IPS DF 6.9 (cell line): ENCODE measurements at regions not wholly inside any gene's neighbourhood (a gene's known extent, or its start where the extent isn't known, plus 50 kb on each side); places are given as distances from the start of the nearest gene placed in this dataset.
"Not testable (repeated sequence)": the region's sequence is repeated elsewhere in the genome, so short reads cannot be mapped to it uniquely, and the experiment has no call there.

Experiments
- DNase-seq: peaks from one replicate; pipeline ENCODE4 v3.0.0-alpha.2; 2013; ENCODE audit warnings: low read depth, low spot score
- H3K27ac ChIP-seq: one replicate; pipeline ENCODE4 v1.5.1; 2013; ENCODE audit warnings: low read length, control low read depth
- H3K27me3 ChIP-seq: 2 replicates; pipeline ENCODE4 v1.6.1; 2013; ENCODE audit warnings: mild to moderate bottlenecking, low read length; ENCODE audit not compliant: control insufficient read depth, insufficient read depth
- H3K36me3 ChIP-seq: 2 replicates; pipeline ENCODE4 v1.6.1; 2013; ENCODE audit warnings: low read length; ENCODE audit not compliant: control insufficient read depth, insufficient read depth
- H3K4me1 ChIP-seq: 2 replicates; pipeline ENCODE4 v1.6.1; 2013; ENCODE audit warnings: low read length; ENCODE audit not compliant: control insufficient read depth, insufficient read depth
- H3K4me3 ChIP-seq: 2 replicates; pipeline ENCODE4 v1.5.1; 2013; ENCODE audit warnings: mild to moderate bottlenecking, low read length
- H3K9me3 ChIP-seq: 2 replicates; pipeline ENCODE4 v1.6.1; 2013; ENCODE audit warnings: low read length, inconsistent platforms; ENCODE audit not compliant: control insufficient read depth, insufficient read depth
- WGBS: extraction: QIAGEN DNeasy Blood & Tissue Kit; methylation state at CpG from one replicate; pipeline ENCODE4 v1.1.7; 2013; ENCODE audit warnings: mixed read lengths, missing lambda C conversion rate; ENCODE audit not compliant: insufficient read length, insufficient coverage; 5-methylcytosine and 5-hydroxymethylcytosine counted together

DNA sequence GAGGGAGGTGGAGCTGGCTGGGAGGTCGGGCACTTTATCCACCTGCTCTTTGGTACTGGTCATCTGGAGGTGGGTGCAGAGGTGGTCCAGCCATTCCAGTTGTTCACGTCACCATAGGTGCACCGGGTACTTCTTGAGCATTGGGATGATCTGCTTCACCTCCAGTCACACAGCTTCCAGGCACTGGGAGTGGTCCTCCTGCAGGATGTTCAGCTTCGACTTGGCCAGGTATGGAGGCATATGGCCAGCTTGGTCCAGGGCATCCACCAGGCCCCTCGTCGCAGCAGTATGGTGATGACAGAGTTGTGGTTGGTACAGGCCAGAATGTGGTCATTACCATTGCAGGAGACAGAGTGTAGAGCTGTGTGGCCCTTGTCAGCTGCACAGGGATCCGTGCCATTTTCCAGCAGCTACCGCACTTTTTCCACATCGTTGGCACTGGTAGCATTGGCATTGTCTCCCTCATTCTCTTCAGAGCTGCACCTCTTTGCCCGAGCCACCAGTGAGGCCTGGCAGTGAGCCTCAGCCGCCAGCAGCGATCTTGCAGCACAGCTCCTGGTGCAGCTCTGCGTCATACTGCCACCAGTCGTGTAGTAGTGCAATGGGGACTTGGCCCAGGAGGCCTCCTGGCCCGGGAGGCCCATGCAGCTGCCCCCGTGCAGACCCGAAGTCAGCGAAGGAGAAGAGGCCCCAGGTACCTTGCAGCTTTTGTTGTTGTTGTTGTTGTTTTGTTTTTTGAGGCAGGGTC is 150.9 kb downstream of the ZNF22 start:
- H3K27me3 ChIP-seq: no peaks in the 10 kb centered on the region
- DNase-seq: no peak
- no peaks in the 10 kb centered on the region for H3K9me3 ChIP-seq
- no peak overlapping the region for H3K27ac ChIP-seq
- H3K4me3 ChIP-seq: no peak overlapping the region
- WGBS: no CpG with 5 or more reads among the region's 18 CpGs
- H3K36me3 ChIP-seq: no peaks in the 10 kb centered on the region
- H3K4me1 ChIP-seq: no peaks in the 10 kb centered on the region

DNA sequence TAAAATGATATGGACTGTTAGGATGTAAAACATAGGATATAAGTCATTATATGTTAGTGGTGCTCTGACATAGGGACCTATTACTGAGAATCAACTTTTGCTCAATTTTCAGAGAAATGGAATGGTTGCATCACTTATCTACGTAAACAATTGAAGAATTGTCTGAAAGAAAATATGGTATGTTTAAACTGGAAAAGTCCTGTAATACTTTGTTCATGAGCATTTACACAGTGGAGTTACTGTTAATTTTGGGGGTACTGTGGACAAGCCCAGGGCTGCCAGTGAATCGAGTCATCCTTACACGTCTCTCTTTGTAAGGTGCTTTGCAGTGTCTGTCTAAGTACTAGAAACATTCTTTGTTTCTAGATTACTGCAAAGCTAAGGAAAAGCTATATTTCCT is 152.0 kb downstream of the ZNF22 start:
- WGBS: no CpG with 5 or more reads among the region's 3 CpGs
- no peak for DNase-seq

DNA sequence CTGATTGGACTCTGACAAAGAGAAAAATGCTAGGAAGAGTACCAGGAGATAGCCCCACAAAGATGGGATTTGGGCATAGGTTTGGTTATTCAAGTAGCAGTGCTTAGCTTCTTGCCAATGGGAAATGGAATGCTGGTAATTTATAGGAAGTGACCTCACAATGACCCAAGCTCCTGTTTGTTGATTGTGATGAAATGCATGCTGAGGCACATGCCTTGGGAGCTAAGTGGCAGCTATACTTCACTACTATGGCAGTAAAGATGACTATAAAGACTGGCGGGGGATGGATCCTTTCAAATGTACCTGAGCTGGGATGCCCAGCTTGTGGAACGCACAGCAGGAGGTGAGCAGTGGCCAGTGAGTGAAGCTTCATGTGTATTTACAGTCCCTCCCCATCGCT is 153.8 kb downstream of the ZNF22 start:
- WGBS: no CpG with 5 or more reads among the region's 3 CpGs
- no peaks in the 10 kb centered on the region for H3K4me1 ChIP-seq
- H3K36me3 ChIP-seq: no peaks in the 10 kb centered on the region
- H3K27me3 ChIP-seq: no peaks in the 10 kb centered on the region
- H3K27ac ChIP-seq: no peak overlapping the region
- no peaks in the 10 kb centered on the region for H3K9me3 ChIP-seq
- no peak for DNase-seq
- H3K4me3 ChIP-seq: no peak overlapping the region

More for the DNA sequence above, 152.0 kb downstream of the ZNF22 start:
- Histone ChIP-seq H3K4me1 (no peaks in the 10 kb centered on the region), H3K27ac (no peak overlapping the region), H3K4me3 (no peak overlapping the region), H3K9me3 (no peaks in the 10 kb centered on the region), H3K36me3 (no peaks in the 10 kb centered on the region), H3K27me3 (no peaks in the 10 kb centered on the region)

DNA sequence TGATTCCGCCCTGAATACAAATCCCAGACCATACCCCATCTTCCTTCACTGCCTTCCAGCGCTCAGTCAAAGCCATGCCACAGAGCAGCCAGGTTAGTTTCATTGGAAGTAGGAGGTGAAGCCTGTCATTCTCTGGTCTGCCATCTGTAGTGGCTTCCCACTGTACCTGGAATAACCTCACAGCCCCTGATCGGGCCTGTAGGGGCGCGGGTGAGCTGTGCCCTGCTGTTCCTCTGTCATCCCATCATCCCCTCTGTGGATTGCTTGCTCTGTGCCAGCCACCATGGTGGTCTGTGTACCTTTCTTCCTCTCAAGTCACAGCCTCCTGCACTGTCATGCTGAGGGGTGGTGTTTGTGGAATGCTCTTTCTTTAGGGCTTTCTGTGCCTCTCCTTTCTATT is 155.1 kb downstream of the ZNF22 start:
- no peak overlapping the region for H3K27ac ChIP-seq
- no peaks in the 10 kb centered on the region for H3K36me3 ChIP-seq

DNA sequence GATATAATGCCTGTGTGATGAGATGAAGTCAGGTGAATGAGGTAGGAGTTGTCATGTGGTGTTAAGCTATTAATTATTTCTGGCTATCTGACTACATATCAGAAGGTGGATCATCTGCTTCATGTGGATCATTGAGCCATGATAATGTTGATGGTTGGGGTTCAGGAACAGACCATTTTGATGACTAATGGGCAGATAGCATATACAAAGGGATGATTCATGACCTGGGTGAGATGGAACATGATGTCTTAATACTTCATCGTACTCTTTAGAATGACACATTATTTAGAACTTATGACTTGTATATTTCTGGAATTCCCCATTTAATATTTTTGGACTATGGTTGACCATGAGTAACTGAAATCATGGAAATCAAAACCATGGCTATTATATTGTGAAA is 155.1 kb downstream of the OR13A1 start:
- no peak for DNase-seq
- Histone ChIP-seq H3K36me3 (no peaks in the 10 kb centered on the region), H3K27me3 (no peaks in the 10 kb centered on the region), H3K27ac (no peak overlapping the region), H3K4me3 (no peak overlapping the region), H3K4me1 (no peaks in the 10 kb centered on the region), H3K9me3 (no peaks in the 10 kb centered on the region)
- no CpG with 5 or more reads among the region's 1 CpG for WGBS

More for the DNA sequence above, 155.1 kb downstream of the ZNF22 start:
- H3K9me3 ChIP-seq: no peaks in the 10 kb centered on the region
- no peaks in the 10 kb centered on the region for H3K4me1 ChIP-seq
- DNase-seq: no peak
- no peak overlapping the region for H3K4me3 ChIP-seq
- WGBS: no CpG with 5 or more reads among the region's 5 CpGs
- no peaks in the 10 kb centered on the region for H3K27me3 ChIP-seq

DNA sequence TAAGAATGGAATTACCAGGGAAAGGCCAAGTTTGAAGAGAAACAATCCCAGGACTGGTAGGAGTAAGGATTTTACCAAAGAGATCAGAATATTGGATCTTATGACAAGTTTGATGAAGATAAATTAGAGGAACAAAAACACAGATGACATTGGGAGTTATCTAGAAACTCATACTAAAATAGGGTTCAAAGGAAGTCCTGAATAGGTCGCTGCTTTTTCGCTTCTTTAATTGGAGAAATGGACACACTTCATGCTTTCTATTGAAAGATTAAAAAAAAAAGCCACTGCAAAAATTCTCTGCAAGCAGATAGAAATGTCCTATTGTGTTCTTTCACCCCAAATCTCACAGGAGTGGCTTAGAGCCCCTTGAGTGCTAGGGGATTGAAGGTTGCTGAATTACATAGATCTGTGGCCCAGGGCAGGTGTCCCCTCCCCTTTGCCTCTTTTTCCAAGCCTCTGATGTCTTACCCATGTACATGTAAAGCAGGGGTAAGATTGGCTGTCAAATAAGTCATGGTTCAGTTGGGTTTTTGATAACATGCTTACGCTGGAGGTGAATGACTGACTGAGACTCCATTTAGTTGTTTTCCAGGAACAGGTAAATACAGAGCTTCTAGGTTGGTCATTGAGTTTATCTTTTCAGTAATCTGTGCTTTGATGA is 152.0 kb downstream of the OR13A1 start:
- WGBS: no CpG with 5 or more reads among the region's 3 CpGs
- no peaks in the 10 kb centered on the region for H3K36me3 ChIP-seq
- no peak overlapping the region for H3K27ac ChIP-seq
- H3K27me3 ChIP-seq: no peaks in the 10 kb centered on the region
- DNase-seq: no peak
- H3K9me3 ChIP-seq: no peaks in the 10 kb centered on the region
- no peaks in the 10 kb centered on the region for H3K4me1 ChIP-seq
- H3K4me3 ChIP-seq: no peak overlapping the region

DNA sequence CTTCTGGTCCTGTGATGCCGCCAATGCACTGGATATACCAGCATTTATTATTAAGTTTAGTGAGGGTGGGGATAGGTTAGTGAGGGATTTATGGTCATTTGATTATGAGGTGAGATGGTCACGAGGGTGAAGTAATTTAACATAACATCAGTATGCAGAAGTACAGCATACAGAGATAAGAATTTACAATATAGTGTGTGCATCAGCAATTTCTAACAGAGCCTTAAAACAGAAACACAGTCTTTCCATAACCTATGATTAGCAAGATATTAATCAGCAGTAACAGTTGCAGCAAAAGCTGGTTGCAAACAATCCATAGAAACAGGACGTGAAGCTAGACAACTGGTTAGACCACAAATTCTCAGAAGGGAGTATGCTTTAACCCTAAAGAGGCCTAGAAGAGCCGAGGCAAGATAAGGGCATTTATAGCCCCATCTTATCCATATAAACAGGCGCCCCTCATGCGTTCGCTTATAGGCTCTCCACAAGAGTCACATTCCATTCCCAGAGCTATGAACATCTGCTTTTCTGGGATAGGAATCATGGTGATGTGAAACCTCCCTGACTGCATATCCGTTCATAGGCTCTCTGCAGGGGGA is 139.8 kb downstream of the OR13A1 start:
- H3K36me3 ChIP-seq, H3K27me3 ChIP-seq, H3K9me3 ChIP-seq, H3K4me3 ChIP-seq, DNase-seq, H3K27ac ChIP-seq, H3K4me1 ChIP-seq: not testable (repeated sequence)
- no CpG with 5 or more reads among the region's 8 CpGs for WGBS

DNA sequence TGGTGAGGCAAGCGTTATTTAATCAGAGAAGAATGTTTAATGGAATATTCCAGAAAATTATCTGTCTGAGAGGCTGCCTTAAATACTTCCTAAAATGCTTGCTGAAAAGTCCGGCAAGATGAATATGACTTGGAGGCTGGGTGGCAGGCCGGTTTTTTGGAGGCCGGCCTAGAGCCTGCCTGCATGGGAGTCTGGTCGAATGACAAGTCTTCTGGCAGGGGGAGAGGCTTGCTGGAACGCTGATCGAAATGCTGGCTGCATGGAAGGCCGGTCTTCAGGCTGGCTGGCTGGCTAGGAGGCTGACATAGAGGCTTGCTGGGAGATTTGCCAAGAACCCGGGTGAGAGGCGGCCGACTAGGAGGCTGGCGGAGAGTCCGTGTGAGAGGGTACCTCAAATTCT is 135.7 kb downstream of the OR13A1 start:
- Histone ChIP-seq H3K4me1 (no peaks in the 10 kb centered on the region), H3K4me3 (no peak overlapping the region), H3K27ac (no peak overlapping the region), H3K9me3 (no peaks in the 10 kb centered on the region), H3K36me3 (no peaks in the 10 kb centered on the region), H3K27me3 (no peaks in the 10 kb centered on the region)
- no CpG with 5 or more reads among the region's 13 CpGs for WGBS
- DNase-seq: no peak

DNA sequence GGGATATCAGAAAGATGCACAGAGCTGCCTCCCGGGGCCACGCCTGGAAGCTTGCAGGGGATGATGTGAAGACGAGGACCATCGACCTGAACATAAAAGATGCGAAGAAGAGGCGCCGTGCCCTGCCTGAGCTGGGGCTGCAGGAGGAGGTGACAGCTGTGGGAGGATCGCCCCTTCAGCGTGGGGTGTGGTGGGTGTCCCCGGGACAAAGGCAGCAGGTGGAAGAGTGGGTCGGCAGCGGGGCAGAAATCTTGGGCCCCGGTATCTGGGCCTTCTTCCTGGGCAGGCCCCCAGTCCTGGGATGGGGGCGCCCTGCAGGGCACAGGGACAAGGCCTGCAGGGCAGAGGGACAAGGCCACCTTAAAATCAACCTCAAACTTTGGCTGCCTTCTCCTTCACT is 134.9 kb downstream of the OR13A1 start:
- WGBS: no CpG with 5 or more reads among the region's 14 CpGs
- Histone ChIP-seq H3K4me1 (no peaks in the 10 kb centered on the region), H3K4me3 (no peak overlapping the region), H3K27ac (no peak overlapping the region), H3K9me3 (no peaks in the 10 kb centered on the region), H3K36me3 (no peaks in the 10 kb centered on the region), H3K27me3 (no peaks in the 10 kb centered on the region)
- no peak for DNase-seq

DNA sequence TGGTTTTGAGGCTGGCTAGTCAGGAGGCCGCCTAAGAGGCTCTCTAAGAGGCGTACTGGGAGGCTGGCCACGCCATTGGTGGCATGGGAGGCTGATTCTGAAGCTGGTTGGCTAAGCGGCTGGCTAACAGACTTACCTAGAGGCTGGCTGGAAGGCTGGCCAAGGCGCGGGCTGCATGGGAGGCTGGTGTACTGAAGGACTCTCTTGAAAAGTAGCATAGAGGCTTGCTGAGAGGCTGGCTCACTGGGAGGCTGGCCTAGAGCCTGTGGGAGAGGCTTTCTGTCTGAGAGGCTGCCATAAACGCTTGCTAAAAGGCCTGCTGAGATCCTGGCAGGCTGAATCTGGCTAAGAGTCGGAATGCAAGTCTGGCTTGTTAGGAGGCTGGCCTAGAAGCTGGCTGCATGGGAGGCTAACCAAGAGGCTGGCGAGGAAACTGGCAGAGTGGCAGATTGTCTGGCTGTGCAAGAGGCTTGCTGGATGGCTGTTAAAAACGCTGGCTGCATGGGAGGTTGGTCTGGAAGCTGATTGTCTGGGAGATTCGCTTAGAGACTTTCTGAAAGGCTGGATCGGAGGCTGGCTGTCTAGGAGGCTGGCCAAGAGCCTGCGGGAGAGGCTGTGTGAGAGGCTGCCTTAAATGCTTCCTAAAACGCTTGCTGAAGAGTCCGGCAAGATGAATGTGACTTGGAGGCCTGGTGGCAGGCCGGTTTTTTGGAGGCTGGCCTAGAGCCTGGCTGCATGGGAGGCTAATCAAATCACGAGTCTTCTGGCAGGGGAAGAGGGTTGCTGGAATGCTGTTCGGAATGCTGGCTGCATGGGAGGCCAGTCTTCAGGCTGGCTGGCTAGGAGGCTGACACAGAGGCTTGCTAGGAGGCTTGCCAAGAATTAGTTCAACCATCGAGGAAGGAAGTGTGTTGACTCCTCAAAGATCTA is 134.2 kb downstream of the OR13A1 start:
- H3K9me3 ChIP-seq: no peaks in the 10 kb centered on the region
- no peak overlapping the region for H3K4me3 ChIP-seq
- no peak overlapping the region for H3K27ac ChIP-seq
- DNase-seq: no peak
- H3K27me3 ChIP-seq: no peaks in the 10 kb centered on the region
- no CpG with 5 or more reads among the region's 19 CpGs for WGBS
- H3K36me3 ChIP-seq: no peaks in the 10 kb centered on the region
- no peaks in the 10 kb centered on the region for H3K4me1 ChIP-seq
